CD4-positive, alpha-beta memory T cell (primary cell): ENCODE measurements at regions not wholly inside any gene's neighbourhood (a gene's known extent, or its start where the extent isn't known, plus 50 kb on each side); places are given as distances from the start of the nearest gene placed in this dataset.

Experiments used
- CTCF ChIA-PET: fragments of 350-600 bp; sonication (Branson Sonifier 250); formaldehyde crosslinking; loops from one replicate; lab custom pipeline; 2021; ENCODE audit warnings: inconsistent platforms; ENCODE audit not compliant: partially characterized antibody; lab: Charles Lee
- POLR2A ChIA-PET: fragments of 350-600 bp; sonication (Branson Sonifier 250); formaldehyde crosslinking; loops from one replicate; lab custom pipeline; 2021; ENCODE audit not compliant: partially characterized antibody; lab: Charles Lee
- DNase-seq, 5 donors: peaks; one replicate each; pipeline versions ENCODE4 v3.0.0 to v3.0.0-alpha.2; 2020 to 2022; ENCODE audit warnings: mixed read lengths in 1 of 5
- H3K27ac ChIP-seq: one replicate; pipeline ENCODE4 v1.7.0; 2013; ENCODE audit warnings: low read depth, low read length
- H3K27me3 ChIP-seq: 2 replicates; pipeline ENCODE4 v1.7.0; 2013; ENCODE audit warnings: mild to moderate bottlenecking, low read length, moderate library complexity; ENCODE audit not compliant: insufficient read depth
- H3K36me3 ChIP-seq: 2 replicates; pipeline ENCODE4 v1.7.0; 2013; ENCODE audit warnings: mild to moderate bottlenecking, low read length, moderate library complexity; ENCODE audit not compliant: insufficient read depth
- H3K4me1 ChIP-seq: 2 replicates; pipeline ENCODE4 v1.7.0; 2013; ENCODE audit warnings: mild to moderate bottlenecking, low read length, moderate library complexity; ENCODE audit not compliant: insufficient read depth
- H3K4me3 ChIP-seq, 2 donors: one replicate each; pipeline ENCODE4 v1.7.0; 2013; ENCODE audit warnings: low read length in 2 of 2, mild to moderate bottlenecking in 1 of 2
- H3K9me3 ChIP-seq, 2 donors: one replicate each; pipeline ENCODE4 v1.7.0; 2013; ENCODE audit warnings: low read length in 2 of 2, control low read depth in 1 of 2; ENCODE audit not compliant: control insufficient read depth in 1 of 2
- H3K27ac Mint-ChIP-seq, 7 donors: one replicate each; pipeline ENCODE4 v1.8.0; 2020 to 2021; ENCODE audit warnings: mixed read lengths in 7 of 7, mild to moderate bottlenecking in 6 of 7, inconsistent platforms in 3 of 7, moderate library complexity in 3 of 7
- H3K27me3 Mint-ChIP-seq, 2 donors: one replicate each; pipeline ENCODE4 v1.8.0; 2020 to 2021; ENCODE audit warnings: mixed read lengths in 2 of 2
- H3K36me3 Mint-ChIP-seq, 2 donors: one replicate each; pipeline ENCODE4 v1.8.0; 2020 to 2021; ENCODE audit warnings: mixed read lengths in 2 of 2, inconsistent platforms in 1 of 2, mild to moderate bottlenecking in 1 of 2
- H3K4me1 Mint-ChIP-seq, 4 donors: one replicate each; pipeline ENCODE4 v1.8.0; 2020 to 2021; ENCODE audit warnings: mixed read lengths in 4 of 4, mild to moderate bottlenecking in 1 of 4
- H3K4me3 Mint-ChIP-seq, 8 donors: one replicate each; pipeline ENCODE4 v1.8.0; 2020 to 2021; ENCODE audit warnings: mixed read lengths in 8 of 8, mild to moderate bottlenecking in 7 of 8, moderate library complexity in 6 of 8, inconsistent platforms in 3 of 8
- H3K9me3 Mint-ChIP-seq, 8 donors: one replicate each; pipeline ENCODE4 v1.8.0; 2020 to 2021; ENCODE audit warnings: mixed read lengths in 8 of 8, mild to moderate bottlenecking in 5 of 8, inconsistent platforms in 3 of 8, moderate library complexity in 1 of 8
- intact Hi-C: fragments of 100-400 bp; cut with micrococcal nuclease; formaldehyde crosslinking; loops from one replicate; pipeline ENCODE4 v1.15.1; 2023

DNA sequence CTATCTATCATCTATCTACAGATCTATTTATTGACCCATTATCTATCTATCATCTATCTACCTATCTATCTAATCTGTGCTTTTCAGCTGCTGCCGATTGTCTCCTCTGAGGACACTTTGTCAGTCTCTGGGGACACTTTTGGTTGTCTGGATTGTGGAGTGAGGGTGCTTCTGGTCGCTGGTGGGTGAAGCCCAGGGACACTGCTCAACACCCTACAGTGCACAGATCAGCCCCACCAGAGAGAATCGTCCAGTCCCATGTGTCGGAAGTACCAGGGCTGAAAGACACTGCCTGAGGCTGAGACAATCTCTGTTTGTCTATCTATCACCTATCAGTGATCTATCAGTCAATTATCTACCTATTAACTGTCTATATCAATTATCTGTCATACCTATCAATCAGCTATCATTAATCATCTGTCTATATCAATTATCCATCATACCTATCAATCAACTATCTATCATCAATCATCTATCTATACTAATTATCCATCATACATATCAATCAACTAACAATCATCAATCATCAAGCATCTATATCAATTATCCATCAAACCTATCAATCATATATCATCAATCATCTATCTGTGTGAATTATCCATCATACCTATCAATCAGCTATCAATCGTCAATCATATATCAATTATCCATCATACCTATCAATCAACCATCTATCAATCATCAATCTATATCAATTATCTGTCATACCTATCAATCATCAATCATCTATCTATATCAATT, 70.0 kb upstream of the PPP2R3B start:
- H3K27ac Mint-ChIP-seq, result no peak overlapping the region
- intact Hi-C loops, result no loop called here
- CTCF ChIA-PET, result no interaction called here
- POLR2A ChIA-PET, result no interaction called here
- no peaks in the 10 kb centered on the region for H3K9me3 ChIP-seq
- H3K36me3 Mint-ChIP-seq, result peaks cover 0 to 4% of the 10 kb centered on the region in 2 donors
- no peaks in the 10 kb centered on the region for H3K36me3 ChIP-seq
- H3K9me3 Mint-ChIP-seq, result peaks cover 0 to 17% (median 6%) of the 10 kb centered on the region in 8 donors
- no peaks in the 10 kb centered on the region for H3K27me3 ChIP-seq
- no peak overlapping the region for H3K4me3 Mint-ChIP-seq
- no peak overlapping the region for H3K4me3 ChIP-seq
- no peak overlapping the region for H3K27ac ChIP-seq
- DNase-seq, result no peak
- peaks cover 8 to 17% of the 10 kb centered on the region in 2 donors for H3K27me3 Mint-ChIP-seq
- no peaks in the 10 kb centered on the region for H3K4me1 Mint-ChIP-seq
- H3K4me1 ChIP-seq, result no peaks in the 10 kb centered on the region

DNA sequence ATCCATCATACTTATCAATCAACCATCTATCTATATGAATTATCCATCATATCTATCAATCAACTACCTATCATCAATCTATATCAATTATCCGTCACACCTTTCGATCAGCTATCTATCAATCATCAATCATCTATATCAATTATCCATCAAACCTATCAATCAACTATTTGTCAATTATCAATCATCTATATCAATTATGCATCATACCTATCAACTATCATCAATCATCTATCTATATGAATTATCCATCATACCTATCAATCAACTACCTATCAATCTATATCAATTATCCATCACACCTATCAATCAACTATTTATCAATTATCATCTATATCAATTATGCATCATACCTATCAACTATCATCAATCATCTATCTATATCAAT, 70.6 kb upstream of the PPP2R3B start:
- intact Hi-C loops, result no loop called here
- no peak overlapping the region for H3K27ac ChIP-seq
- H3K4me3 ChIP-seq, result no peak overlapping the region
- Mint-ChIP-seq H3K9me3 (peaks cover 0 to 17% (median 6%) of the 10 kb centered on the region in 8 donors), H3K27ac (no peak overlapping the region), H3K4me3 (no peak overlapping the region), H3K4me1 (peaks cover 0 to under 1% (median 0%) of the 10 kb centered on the region in 4 donors), H3K27me3 (peaks cover 7 to 14% of the 10 kb centered on the region in 2 donors), H3K36me3 (peaks cover 0 to 4% of the 10 kb centered on the region in 2 donors)
- no peaks in the 10 kb centered on the region for H3K36me3 ChIP-seq
- H3K27me3 ChIP-seq, result no peaks in the 10 kb centered on the region
- no peaks in the 10 kb centered on the region for H3K4me1 ChIP-seq
- no peak for DNase-seq
- ChIA-PET POLR2A (no interaction called here), CTCF (no interaction called here)
- H3K9me3 ChIP-seq, result no peaks in the 10 kb centered on the region

DNA sequence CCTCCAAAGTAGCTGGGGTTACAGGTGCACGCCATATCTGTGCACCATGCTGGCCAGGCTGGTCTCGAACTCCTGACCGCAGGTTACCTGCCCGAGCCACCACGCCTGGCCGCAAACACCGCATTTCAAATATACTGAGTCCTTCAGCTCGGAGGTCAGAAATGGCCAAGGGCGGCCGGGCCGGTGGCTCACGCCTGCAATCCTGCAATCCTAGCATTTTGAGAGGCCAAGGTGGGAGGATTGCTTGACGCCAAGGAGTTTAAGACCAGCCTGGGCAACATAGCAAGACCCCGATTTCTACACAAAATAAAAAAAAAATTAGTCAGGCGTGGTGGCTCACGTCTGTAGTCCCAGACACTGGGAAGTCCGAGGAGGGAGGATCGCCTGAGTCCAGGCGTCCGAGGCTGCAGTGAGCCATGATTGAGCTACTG, 71.9 kb upstream of the PPP2R3B start:
- intact Hi-C loops, result no loop called here
- ChIA-PET CTCF (no interaction called here), POLR2A (no interaction called here)

DNA sequence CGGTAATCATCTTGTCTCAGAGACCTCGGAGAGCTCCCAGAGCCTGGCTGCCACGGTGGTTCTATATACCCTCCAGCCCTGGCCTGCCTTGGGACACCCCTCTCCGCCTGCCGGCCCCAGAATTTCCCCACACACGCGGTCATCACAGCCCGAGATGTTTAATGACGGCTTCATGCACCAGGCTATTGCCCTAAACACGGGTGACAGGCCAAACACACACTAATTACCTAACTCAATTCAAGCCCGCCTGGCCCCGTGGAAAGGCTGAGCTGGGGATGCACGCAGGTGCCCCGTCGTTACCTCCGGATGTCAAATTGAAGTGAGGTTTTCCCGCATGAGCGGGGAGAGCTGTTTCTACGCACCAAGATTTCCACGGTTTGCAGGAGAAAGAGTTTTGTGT, 72.9 kb upstream of the PPP2R3B start:
- H3K4me3 ChIP-seq, result no peak overlapping the region
- no peak overlapping the region for H3K4me3 Mint-ChIP-seq
- no peaks in the 10 kb centered on the region for H3K9me3 ChIP-seq
- H3K36me3 Mint-ChIP-seq, result peaks cover 0 to 4% of the 10 kb centered on the region in 2 donors
- no peaks in the 10 kb centered on the region for H3K4me1 ChIP-seq
- peaks cover 0 to 3% (median 0%) of the 10 kb centered on the region in 4 donors for H3K4me1 Mint-ChIP-seq
- no peaks in the 10 kb centered on the region for H3K36me3 ChIP-seq
- no peak overlapping the region for H3K27ac Mint-ChIP-seq
- H3K27me3 ChIP-seq, result no peaks in the 10 kb centered on the region
- peaks cover 0 to 17% (median 9%) of the 10 kb centered on the region in 8 donors for H3K9me3 Mint-ChIP-seq
- H3K27me3 Mint-ChIP-seq, result peaks cover 4 to 11% of the 10 kb centered on the region in 2 donors
- POLR2A ChIA-PET, result no interaction called here
- DNase-seq, result no peak
- intact Hi-C loops, result no loop called here
- CTCF ChIA-PET, result no interaction called here
- no peak overlapping the region for H3K27ac ChIP-seq

More for the DNA sequence above, 71.9 kb upstream of the PPP2R3B start:
- H3K27ac ChIP-seq, result no peak overlapping the region
- Mint-ChIP-seq H3K27me3 (peaks cover 4 to 11% of the 10 kb centered on the region in 2 donors), H3K27ac (no peak overlapping the region), H3K4me3 (no peak overlapping the region), H3K9me3 (peaks cover 0 to 17% (median 8%) of the 10 kb centered on the region in 8 donors), H3K4me1 (peaks cover 0 to 3% (median 0%) of the 10 kb centered on the region in 4 donors), H3K36me3 (peaks cover 0 to 4% of the 10 kb centered on the region in 2 donors)
- H3K4me3 ChIP-seq, result no peak overlapping the region
- no peaks in the 10 kb centered on the region for H3K4me1 ChIP-seq
- no peaks in the 10 kb centered on the region for H3K9me3 ChIP-seq
- no peak for DNase-seq
- no peaks in the 10 kb centered on the region for H3K36me3 ChIP-seq
- no peaks in the 10 kb centered on the region for H3K27me3 ChIP-seq

DNA sequence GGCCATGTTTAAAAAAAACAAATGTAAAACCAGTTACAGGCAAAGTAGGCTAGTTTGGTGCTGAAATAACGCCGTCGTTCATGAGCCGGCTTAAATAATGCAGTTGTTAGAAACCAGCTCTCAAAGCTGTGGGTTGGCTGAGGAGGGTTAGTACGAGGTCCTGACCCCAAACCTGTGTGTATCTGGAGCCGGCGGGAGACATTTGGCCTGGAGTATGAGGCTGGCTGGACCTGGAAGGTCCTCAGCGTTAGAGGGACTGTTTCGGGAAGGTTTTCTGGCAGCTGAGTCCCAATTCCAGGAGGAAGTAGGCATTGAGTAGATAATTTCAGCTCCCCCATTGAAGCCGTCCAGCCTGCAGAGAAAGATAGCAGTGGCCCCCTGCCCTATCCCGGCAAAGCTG, 73.4 kb upstream of the PPP2R3B start:
- no peaks in the 10 kb centered on the region for H3K36me3 ChIP-seq
- no peak for DNase-seq
- peaks cover 0 to 17% (median 9%) of the 10 kb centered on the region in 8 donors for H3K9me3 Mint-ChIP-seq
- H3K4me1 Mint-ChIP-seq, result peaks cover 0 to 3% (median 0%) of the 10 kb centered on the region in 4 donors
- POLR2A ChIA-PET, result no interaction called here
- H3K27ac ChIP-seq, result no peak overlapping the region
- H3K9me3 ChIP-seq, result no peaks in the 10 kb centered on the region
- intact Hi-C loops, result no loop called here
- H3K27me3 Mint-ChIP-seq, result peaks cover 4 to 11% of the 10 kb centered on the region in 2 donors
- CTCF ChIA-PET, result no interaction called here
- H3K27me3 ChIP-seq, result no peaks in the 10 kb centered on the region
- no peak overlapping the region for H3K27ac Mint-ChIP-seq
- peaks cover 0 to 4% of the 10 kb centered on the region in 2 donors for H3K36me3 Mint-ChIP-seq
- no peak overlapping the region for H3K4me3 ChIP-seq
- no peaks in the 10 kb centered on the region for H3K4me1 ChIP-seq
- H3K4me3 Mint-ChIP-seq, result no peak overlapping the region

DNA sequence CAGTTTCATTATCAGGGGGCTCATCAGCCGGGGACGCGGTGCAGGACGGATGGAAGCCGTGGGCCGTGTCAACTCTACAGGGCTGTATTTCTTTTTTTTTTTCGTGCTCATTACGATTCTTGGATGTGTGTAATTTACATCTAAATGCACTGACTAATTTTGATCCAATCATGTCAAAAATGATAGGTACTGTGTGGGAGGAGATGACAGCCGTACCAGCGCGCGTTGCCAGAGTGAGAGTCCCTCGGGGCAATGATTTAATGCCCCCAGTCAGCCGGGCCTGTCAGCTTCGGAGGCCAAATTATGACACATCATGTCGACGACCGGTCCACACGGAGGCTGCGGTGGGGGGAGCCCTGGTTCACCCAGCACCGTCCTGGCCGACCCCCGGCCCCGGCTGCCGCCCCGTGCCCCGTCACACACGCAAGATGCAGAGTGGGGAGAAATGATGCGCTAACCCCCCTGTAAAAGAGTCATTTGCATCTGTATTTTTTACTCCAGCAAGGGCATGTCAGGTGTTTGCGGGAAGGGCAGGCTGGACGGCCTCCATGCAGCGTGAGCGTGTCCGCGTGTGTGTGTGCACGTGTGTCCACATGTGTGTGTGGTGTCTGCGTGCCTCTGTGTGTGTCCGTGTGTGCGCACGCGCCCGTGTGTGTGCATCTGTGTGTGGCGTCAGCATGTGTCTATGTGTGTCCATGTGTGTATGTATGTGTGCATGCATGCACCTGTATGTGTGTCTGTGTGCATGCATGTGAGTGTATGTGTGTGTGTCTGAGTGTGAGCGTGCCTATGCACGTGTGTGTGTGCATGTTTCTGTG, 74.3 kb upstream of the PPP2R3B start:
- Mint-ChIP-seq H3K4me3 (no peak overlapping the region), H3K36me3 (peaks cover 0 to 3% of the 10 kb centered on the region in 2 donors), H3K9me3 (peaks cover 0 to 11% (median 6%) of the 10 kb centered on the region in 8 donors), H3K4me1 (peaks cover 0 to 3% (median 0%) of the 10 kb centered on the region in 4 donors), H3K27ac (no peak overlapping the region), H3K27me3 (peaks cover 4 to 7% of the 10 kb centered on the region in 2 donors)
- no peaks in the 10 kb centered on the region for H3K36me3 ChIP-seq
- POLR2A ChIA-PET, result no interaction called here
- H3K27ac ChIP-seq, result no peak overlapping the region
- CTCF ChIA-PET, result no interaction called here
- H3K4me3 ChIP-seq, result no peak overlapping the region
- H3K27me3 ChIP-seq, result no peaks in the 10 kb centered on the region
- no peak for DNase-seq
- H3K4me1 ChIP-seq, result no peaks in the 10 kb centered on the region
- intact Hi-C loops, result no loop called here
- H3K9me3 ChIP-seq, result no peaks in the 10 kb centered on the region

DNA sequence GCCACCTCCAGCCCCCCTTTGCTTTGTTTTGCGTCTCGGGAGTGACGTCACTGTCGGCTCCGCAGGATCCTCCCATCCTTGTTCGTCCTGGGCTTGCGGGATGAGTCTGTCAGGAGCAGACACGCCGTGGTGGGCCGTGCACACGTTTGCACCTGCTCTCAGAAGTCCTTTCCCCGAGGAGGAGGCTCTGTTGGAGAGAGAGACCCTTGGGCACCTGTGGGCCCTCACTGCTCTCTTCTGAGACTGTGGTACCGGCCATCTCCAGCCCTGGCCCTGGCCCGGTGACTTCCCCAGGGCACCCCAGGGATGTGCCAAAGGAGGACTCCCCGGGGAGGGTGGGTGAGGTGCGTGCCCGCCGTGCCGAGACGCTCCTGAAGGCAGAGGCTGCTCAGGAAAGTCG, 76.1 kb upstream of the PPP2R3B start:
- Mint-ChIP-seq H3K4me3 (no peak overlapping the region), H3K4me1 (peaks cover 0 to 3% (median 0%) of the 10 kb centered on the region in 4 donors), H3K9me3 (peaks cover 0 to 8% (median 2%) of the 10 kb centered on the region in 8 donors), H3K36me3 (no peaks in the 10 kb centered on the region), H3K27ac (no peak overlapping the region), H3K27me3 (no peaks in the 10 kb centered on the region)
- no peak overlapping the region for H3K27ac ChIP-seq
- H3K4me1 ChIP-seq, result no peaks in the 10 kb centered on the region
- DNase-seq, result no peak
- ChIA-PET CTCF (no interaction called here), POLR2A (no interaction called here)
- H3K4me3 ChIP-seq, result no peak overlapping the region
- no peaks in the 10 kb centered on the region for H3K9me3 ChIP-seq
- no peaks in the 10 kb centered on the region for H3K36me3 ChIP-seq
- H3K27me3 ChIP-seq, result no peaks in the 10 kb centered on the region
- intact Hi-C loops, result no loop called here
